Natural killer cell (primary cell): ENCODE measurements at regions not wholly inside any gene's neighbourhood (a gene's known extent, or its start where the extent isn't known, plus 50 kb on each side); places are given as distances from the start of the nearest gene placed in this dataset.
A peak's percentile ranks its signal among the peaks of the same experiment; 100 is the strongest.
"Not testable (repeated sequence)": the region's sequence is repeated elsewhere in the genome, so short reads cannot be mapped to it uniquely, and the experiment has no call there.

ENCODE experiments used
- ATAC-seq, 3 donors: fragments of 150-1000 bp in 2 of 3; fragments of 200-7000 bp in 1 of 3; cut with Tn5 transposase; 1 replicate in 1 of 3; 2 replicates in 2 of 3; pipeline ENCODE4 v1.10.0; 2021; ENCODE audit warnings: mild to moderate bottlenecking in 2 of 3, moderate library complexity in 2 of 3
- DNase-seq, 2 donors: peaks; one replicate each; pipeline versions ENCODE4 v3.0.0 to v3.0.0-alpha.2; 2013 to 2021; ENCODE audit warnings: mixed read lengths in 1 of 2
- H3K27ac ChIP-seq: one replicate; pipeline ENCODE4 v1.5.1; 2013; ENCODE audit warnings: mild to moderate bottlenecking, low read length
- H3K27me3 ChIP-seq: one replicate; pipeline ENCODE4 v1.6.1; 2013; ENCODE audit warnings: low read length; ENCODE audit not compliant: control insufficient read depth, insufficient read depth
- H3K36me3 ChIP-seq: one replicate; pipeline ENCODE4 v1.6.1; 2013; ENCODE audit warnings: low read length; ENCODE audit not compliant: control insufficient read depth, insufficient read depth
- H3K4me1 ChIP-seq: one replicate; pipeline ENCODE4 v1.6.1; 2013; ENCODE audit warnings: low read length; ENCODE audit not compliant: control insufficient read depth, insufficient read depth
- H3K4me3 ChIP-seq: one replicate; pipeline ENCODE4 v1.5.1; 2013; ENCODE audit warnings: low read length
- H3K9me3 ChIP-seq: one replicate; pipeline ENCODE4 v1.6.1; 2013; ENCODE audit warnings: low read length; ENCODE audit not compliant: control insufficient read depth, insufficient read depth
- H3K27ac Mint-ChIP-seq, 2 donors: one replicate each; pipeline ENCODE4 v1.8.0; 2022; ENCODE audit warnings: mild to moderate bottlenecking in 2 of 2, mixed read lengths in 2 of 2, moderate library complexity in 1 of 2
- H3K27me3 Mint-ChIP-seq, 2 donors: one replicate each; pipeline ENCODE4 v1.8.0; 2022; ENCODE audit warnings: low read depth in 2 of 2, mixed read lengths in 2 of 2
- H3K36me3 Mint-ChIP-seq: one replicate; pipeline ENCODE4 v1.8.0; 2022; ENCODE audit warnings: mixed read lengths
- H3K4me1 Mint-ChIP-seq, 2 donors: one replicate each; pipeline ENCODE4 v1.8.0; 2022; ENCODE audit warnings: mixed read lengths in 2 of 2
- H3K4me3 Mint-ChIP-seq: one replicate; pipeline ENCODE4 v1.8.0; 2022; ENCODE audit warnings: mild to moderate bottlenecking, moderate library complexity, mixed read lengths
- H3K9me3 Mint-ChIP-seq, 2 donors: one replicate each; pipeline ENCODE4 v1.8.0; 2022; ENCODE audit warnings: mixed read lengths in 2 of 2
- CTCF ChIP-seq: fragments of 200-600 bp; IDR thresholded peaks from one replicate; pipeline ENCODE4 v1.8.0; 2022; ENCODE audit warnings: antibody characterized with exemption
- WGBS: methylation state at CpG from one replicate; pipeline ENCODE4 v1.1.7; 2013; ENCODE audit warnings: missing lambda C conversion rate; ENCODE audit not compliant: insufficient coverage; 5-methylcytosine and 5-hydroxymethylcytosine counted together
- intact Hi-C: fragments of 100-400 bp; cut with micrococcal nuclease; formaldehyde crosslinking; loops from one replicate; pipeline ENCODE4 v1.14.2; 2022

GRCh38 chr1:172789840-172790239 is 130.9 kb downstream of the FASLG start:
- no peak for TF ChIP-seq CTCF
- H3K36me3 ChIP-seq, result no peaks in the 10 kb centered on the region
- H3K27me3 ChIP-seq, result no peaks in the 10 kb centered on the region
- Mint-ChIP-seq H3K36me3 (no peaks in the 10 kb centered on the region), H3K27ac (peak overlapping the region in 1 of 2 donors; percentile 39), H3K4me1 (peaks cover 15 to 18% of the 10 kb centered on the region in 2 donors), H3K4me3 (no peak overlapping the region), H3K27me3 (no peaks in the 10 kb centered on the region), H3K9me3 (no peaks in the 10 kb centered on the region)
- H3K27ac ChIP-seq, result no peak overlapping the region
- WGBS, result 74% methylated on average over 2 of the region's 2 CpGs
- H3K9me3 ChIP-seq, result no peaks in the 10 kb centered on the region
- ATAC-seq (peak in 1 of 3 donors; percentile 30), DNase-seq (no peak)
- no peak overlapping the region for H3K4me3 ChIP-seq
- peaks cover 10% of the 10 kb centered on the region for H3K4me1 ChIP-seq
- intact Hi-C loops, result no loop called here

GRCh38 chr1:172790245-172790644 is 131.3 kb downstream of the FASLG start:
- Mint-ChIP-seq H3K27me3 (no peaks in the 10 kb centered on the region), H3K4me3 (no peak overlapping the region), H3K36me3 (no peaks in the 10 kb centered on the region), H3K27ac (no peak overlapping the region), H3K4me1 (peaks cover 15 to 18% of the 10 kb centered on the region in 2 donors), H3K9me3 (no peaks in the 10 kb centered on the region)
- no peak overlapping the region for H3K27ac ChIP-seq
- 71% methylated on average over 2 of the region's 2 CpGs for WGBS
- no peak overlapping the region for H3K4me3 ChIP-seq
- H3K9me3 ChIP-seq, result no peaks in the 10 kb centered on the region
- H3K4me1 ChIP-seq, result peaks cover 10% of the 10 kb centered on the region
- no peak for DNase-seq
- no peaks in the 10 kb centered on the region for H3K36me3 ChIP-seq
- ATAC-seq, result no peak
- no peaks in the 10 kb centered on the region for H3K27me3 ChIP-seq
- intact Hi-C loops, result no loop called here
- TF ChIP-seq CTCF, result no peak

GRCh38 chr1:172793823-172794222 is 134.9 kb downstream of the FASLG start:
- no peak for DNase-seq
- Histone ChIP-seq H3K27me3 (no peaks in the 10 kb centered on the region), H3K4me1 (peaks cover 10% of the 10 kb centered on the region), H3K4me3 (no peak overlapping the region), H3K9me3 (no peaks in the 10 kb centered on the region), H3K36me3 (no peaks in the 10 kb centered on the region), H3K27ac (no peak overlapping the region)
- no peak overlapping the region for H3K4me3 Mint-ChIP-seq
- H3K27ac Mint-ChIP-seq, result no peak overlapping the region
- TF ChIP-seq CTCF, result no peak
- H3K9me3 Mint-ChIP-seq, result no peaks in the 10 kb centered on the region
- intact Hi-C loops, result no loop called here
- no peaks in the 10 kb centered on the region for H3K27me3 Mint-ChIP-seq
- peaks cover 15 to 18% of the 10 kb centered on the region in 2 donors for H3K4me1 Mint-ChIP-seq
- no peaks in the 10 kb centered on the region for H3K36me3 Mint-ChIP-seq
- ATAC-seq, result no peak
- WGBS, result no CpG with 5 or more reads among the region's 3 CpGs

- H3K4me3 Mint-ChIP-seq, result no peak overlapping the region
- Histone ChIP-seq H3K9me3 (no peaks in the 10 kb centered on the region), H3K27ac (no peak overlapping the region), H3K4me3 (no peak overlapping the region), H3K27me3 (no peaks in the 10 kb centered on the region), H3K4me1 (peaks cover 2% of the 10 kb centered on the region), H3K36me3 (no peaks in the 10 kb centered on the region)
- 93% methylated on average over 3 of the region's 4 CpGs for WGBS
- no peaks in the 10 kb centered on the region for H3K9me3 Mint-ChIP-seq
- H3K4me1 Mint-ChIP-seq, result peaks cover 2 to 3% of the 10 kb centered on the region in 2 donors
- no peak overlapping the region for H3K27ac Mint-ChIP-seq
- H3K27me3 Mint-ChIP-seq, result no peaks in the 10 kb centered on the region
- ATAC-seq (no peak), DNase-seq (no peak)
- intact Hi-C loops, result no loop called here
- no peaks in the 10 kb centered on the region for H3K36me3 Mint-ChIP-seq
- no peak for TF ChIP-seq CTCF
Observed at GRCh38 chr1:172795741-172796140, 136.8 kb downstream of the FASLG start.

GRCh38 chr1:172799804-172800203 is 140.9 kb downstream of the FASLG start:
- intact Hi-C loops, H3K27ac Mint-ChIP-seq, H3K4me1 Mint-ChIP-seq, H3K4me3 Mint-ChIP-seq, H3K36me3 ChIP-seq, H3K27me3 Mint-ChIP-seq, H3K4me1 ChIP-seq, DNase-seq, ATAC-seq, H3K4me3 ChIP-seq, H3K36me3 Mint-ChIP-seq, H3K27me3 ChIP-seq, H3K27ac ChIP-seq, H3K9me3 ChIP-seq, H3K9me3 Mint-ChIP-seq: not testable (repeated sequence)
- 86% methylated on average over 9 of the region's 9 CpGs for WGBS
